Midbrain (tissue), 1 donor: ENCODE measurements at regions not wholly inside any gene's neighbourhood (a gene's known extent, or its start where the extent isn't known, plus 50 kb on each side); places are given as distances from the start of the nearest gene placed in this dataset.
"Not testable (repeated sequence)": the region's sequence is repeated elsewhere in the genome, so short reads cannot be mapped to it uniquely, and the experiment has no call there.

Experiments
- DNase-seq: peaks from one replicate; lab custom pipeline; 2025; lab: John Stamatoyannopoulos, UW

DNA sequence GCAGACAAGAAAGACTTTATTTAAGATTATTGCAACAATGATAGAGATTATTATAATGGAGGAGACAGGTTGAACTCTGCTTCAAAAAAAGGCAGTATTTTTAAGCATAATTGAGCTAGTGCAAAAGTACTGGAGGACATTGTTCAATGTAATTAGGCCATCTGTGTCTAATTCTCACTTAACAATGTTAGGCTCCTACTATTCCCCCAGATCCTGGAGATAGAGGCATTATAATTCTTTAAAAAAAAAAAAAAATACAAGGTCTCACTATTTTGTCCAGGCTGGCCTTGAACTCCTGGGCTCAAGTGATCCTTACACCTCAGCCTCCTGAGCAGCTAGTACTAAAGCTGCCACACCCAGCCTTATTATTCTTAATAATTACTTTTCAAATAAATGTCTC lies 193.4 kb upstream of the NUDT12 start:
- DNase-seq: no peak

DNA sequence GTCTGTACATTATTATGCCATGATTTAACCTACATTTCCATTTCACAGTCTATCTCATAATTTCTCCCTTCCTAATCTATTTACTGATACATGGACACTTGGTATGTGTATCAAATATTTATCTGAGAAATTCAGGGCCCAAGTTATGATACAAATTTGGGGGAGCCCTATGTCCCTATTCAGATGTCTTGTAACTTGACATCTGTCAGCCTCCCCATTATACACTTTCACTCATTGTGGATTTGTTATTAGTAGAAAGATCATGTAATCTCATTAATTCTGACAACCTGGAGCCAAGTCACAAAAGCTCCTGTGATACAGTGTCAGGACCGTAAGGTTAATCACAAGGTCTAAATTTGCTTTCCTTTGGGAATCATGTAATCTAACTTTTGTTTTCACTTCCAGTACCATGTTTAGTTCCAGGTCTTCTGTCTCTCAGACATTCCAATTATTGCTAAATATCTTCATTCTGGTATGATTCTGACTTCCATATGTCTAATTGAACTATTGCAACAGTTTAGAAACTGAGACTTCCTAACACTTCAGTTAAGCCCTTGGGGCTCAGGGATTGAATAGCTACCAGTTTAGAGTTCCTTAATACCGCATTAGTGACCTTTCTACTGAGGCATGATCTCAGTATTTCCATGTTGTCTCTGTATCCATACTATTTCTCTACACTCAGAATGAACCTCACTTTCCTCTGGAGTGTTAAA lies 182.9 kb upstream of the NUDT12 start:
- DNase-seq: no peak

DNA sequence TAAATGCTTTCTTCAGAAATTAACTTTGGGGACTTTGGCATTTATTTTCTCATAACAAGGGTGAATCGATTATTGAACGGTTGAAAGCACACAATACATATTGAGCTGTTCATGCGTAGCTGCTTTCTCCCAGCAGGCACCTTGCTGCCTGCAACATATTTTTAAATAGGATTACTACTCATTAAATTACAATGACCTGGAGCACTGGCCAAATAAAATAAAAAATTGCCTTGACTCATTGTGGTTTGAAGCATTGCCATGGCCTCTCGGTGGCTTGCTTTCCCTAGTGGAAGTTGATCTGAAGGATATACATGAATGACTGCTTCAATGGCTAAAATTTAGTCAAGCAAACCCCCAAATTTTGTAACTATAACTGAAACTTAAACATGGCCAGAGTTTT lies 181.6 kb upstream of the NUDT12 start:
- no peak for DNase-seq

DNA sequence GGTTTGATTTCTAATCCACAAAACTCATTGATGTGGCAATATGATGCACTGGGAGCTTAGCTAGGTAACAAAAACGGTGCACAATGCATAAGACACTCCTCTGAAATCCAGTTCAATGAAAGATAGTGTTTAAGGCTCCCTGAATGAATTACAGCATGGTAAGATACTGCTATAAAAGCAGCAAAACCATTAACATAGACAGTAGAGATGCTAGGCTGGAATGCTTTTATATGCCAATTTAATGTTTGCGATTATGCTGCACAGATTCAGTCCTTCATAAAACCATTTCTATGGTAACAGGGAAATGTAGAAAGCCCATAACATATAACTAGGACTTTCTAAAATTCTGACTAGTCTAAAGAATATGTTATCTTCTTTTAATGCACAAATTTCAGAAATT lies 180.8 kb upstream of the NUDT12 start:
- no peak for DNase-seq

DNA sequence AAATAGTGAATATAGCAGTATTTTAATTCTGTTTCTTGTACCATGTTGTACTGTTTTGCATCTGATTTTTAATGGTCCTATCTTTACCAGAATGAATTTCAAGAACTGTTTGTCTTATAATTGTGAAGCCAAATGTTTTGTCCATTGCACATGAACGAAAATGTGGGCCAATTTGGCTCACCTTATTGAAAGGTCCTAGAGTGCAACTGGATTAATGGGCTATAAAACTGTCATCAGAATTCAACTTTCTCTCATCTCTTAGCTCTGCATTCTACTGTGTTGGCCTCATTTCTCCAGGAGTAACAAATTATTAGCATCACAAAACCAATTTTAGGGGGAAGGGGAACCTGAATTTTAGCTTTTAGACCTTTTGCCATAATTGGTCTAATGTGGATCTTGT lies 179.4 kb upstream of the NUDT12 start:
- DNase-seq: no peak

DNA sequence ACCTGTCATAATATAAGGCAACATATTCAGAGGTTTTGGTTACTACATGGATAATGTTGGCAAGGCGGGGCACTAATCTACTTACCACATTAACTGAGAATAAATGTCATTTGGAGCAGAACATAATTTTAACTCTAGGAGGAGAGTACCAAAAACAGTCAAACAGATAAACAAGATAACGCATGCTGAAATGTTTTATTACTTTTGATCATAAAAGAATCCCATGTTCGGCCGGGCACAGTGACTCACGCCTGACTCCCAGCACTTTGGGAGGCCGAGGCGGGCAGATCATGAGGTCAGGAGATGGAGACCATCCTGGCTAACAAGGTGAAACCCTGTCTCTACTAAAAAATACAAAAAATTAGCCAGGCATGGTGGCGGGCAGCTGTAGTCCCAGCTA lies 173.8 kb upstream of the NUDT12 start:
- DNase-seq: not testable (repeated sequence)

DNA sequence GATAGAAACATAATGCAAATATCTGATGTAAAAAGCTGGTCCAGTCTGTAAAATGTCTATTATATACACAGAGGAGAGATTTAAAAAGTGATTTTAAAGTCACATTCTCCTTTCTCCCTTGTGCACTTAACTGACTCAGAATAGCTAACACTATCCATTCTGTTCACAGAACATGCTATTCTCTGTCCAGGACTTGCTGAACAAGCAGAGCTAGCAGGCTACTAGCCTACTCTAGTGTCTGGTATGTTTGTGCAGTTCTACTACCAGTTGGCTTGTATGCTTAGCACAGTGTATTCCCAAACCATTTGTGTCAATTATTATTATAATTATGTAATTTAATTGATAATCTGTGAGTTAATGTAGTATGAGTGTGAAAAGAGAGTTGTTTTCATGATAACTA lies 161.7 kb upstream of the NUDT12 start:
- DNase-seq: no peak

DNA sequence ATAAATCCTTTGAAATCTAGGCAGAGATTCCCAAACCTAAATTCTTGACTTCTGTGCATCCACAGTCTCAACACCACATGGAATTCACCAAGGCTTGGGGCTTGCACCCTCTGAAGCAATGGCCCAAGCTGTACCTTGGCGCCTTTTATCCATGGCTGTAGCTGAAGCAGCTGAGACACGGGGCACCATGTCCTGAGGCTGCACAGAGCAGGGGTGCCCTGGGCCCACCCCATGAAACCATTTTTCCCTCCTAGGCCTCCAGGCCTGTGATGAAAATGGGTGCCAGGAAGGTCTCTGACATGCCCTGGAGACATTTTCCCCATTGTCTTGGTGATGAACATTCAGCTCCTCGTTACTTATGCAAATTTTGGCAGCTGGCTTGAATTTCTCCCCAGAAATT lies 158.6 kb upstream of the NUDT12 start:
- DNase-seq: no peak

DNA sequence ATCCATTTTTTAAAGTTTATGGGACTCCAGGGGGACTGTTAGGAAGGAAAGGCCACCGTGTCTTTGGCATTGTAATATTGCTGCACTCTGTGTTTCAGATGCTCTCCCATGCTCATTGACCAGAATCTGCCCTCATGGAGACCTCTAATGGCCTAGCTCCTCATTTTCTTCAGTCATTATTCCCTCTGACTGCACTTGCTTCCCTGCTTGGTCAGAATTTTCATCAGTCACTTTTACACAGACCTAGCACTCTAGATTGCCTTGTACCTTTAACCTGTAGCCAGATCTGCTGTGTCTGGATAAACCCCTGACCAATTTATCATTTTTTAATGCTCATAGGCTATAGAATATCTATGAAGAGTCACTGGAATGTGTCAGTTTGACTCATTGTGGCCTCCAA lies 155.5 kb upstream of the NUDT12 start:
- no peak for DNase-seq

DNA sequence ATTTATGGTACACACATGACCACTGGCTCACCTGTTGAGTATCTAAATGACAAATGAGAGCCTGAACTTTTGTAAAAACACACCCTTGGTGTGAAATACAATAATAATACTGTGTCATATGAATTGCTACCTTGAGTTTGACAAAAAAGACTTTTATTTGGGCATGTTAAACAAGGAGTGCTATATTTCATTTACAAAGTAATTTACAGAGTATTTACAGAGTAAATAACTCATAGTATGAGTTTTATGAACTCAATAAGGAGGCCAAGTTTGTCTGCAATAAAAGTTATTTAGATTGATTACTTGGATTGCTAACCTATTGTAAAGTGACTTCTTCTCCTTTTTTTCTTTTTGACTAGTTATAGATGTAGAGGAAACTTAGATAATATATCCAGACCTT lies 146.0 kb upstream of the NUDT12 start:
- no peak for DNase-seq

DNA sequence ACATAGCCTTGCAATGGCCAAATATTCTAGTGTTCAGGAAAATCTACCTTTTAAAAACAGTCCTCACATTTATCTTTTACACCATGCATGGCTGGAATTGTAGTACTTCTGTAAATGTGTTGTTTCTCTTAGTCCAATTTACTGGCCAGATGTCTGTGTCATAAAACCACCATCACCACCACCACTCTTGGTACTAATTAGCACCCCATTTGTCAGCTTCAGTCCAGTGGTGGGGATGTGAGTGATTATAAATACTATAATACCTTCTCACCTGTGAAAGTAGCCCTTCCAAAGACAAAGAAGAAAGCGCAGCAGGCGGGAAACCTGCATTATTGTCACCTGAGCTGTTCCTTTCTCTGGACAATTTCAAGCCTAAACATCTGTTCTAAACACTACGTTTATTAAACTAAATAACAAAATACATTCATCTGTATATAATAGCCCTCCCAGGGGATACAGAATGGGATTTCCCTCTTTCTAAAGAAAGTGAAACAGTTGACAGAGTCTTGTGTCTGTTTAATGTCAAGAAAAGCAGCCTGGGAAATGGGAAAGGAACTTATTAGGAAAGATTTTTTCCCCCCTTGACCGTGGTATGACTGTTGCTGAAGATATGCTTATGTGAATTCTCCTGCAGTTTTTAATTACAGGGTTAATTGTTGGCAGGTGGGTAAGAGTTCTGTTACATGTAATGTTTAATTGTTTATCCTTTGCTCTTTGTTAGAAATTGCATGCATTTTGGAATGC lies 144.5 kb upstream of the NUDT12 start:
- no peak for DNase-seq

DNA sequence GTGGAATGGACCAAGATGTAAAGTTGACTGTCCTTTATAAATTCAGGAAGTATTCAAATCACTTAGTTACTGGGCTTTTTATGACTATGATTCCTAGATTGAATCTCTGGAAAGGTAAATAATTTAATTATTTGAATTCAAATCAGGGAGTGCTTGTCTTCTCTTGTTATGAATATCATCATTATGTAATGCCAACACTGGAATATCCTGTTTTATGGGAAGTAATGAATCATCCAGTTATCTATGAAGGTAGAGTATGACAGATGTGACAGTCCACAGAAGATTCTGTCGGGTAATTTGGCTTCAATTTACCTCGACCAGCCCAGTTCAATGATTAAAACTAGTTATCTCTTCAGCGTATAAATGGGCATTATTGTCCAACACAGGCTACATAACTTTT lies 141.0 kb upstream of the NUDT12 start:
- DNase-seq: no peak

DNA sequence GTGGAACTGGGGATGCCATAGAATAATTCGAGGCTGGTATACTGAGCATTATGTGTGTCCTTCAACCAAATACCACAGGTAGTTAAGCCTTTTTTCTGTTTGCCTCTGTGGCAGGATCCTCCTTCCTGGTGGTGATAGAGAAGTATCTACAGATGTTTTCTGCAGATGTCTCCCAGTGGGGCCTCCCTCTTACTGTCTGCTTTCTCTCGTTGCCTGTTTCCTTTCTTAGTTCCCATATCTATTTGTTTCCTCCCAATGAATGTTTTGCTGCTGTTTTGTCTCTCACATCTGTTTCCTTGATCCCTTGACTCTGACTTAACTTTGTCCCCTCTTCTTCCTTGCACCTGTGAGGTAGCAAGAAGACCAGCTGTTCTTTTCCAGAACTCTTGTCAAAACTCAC lies 130.9 kb upstream of the NUDT12 start:
- DNase-seq: no peak

DNA sequence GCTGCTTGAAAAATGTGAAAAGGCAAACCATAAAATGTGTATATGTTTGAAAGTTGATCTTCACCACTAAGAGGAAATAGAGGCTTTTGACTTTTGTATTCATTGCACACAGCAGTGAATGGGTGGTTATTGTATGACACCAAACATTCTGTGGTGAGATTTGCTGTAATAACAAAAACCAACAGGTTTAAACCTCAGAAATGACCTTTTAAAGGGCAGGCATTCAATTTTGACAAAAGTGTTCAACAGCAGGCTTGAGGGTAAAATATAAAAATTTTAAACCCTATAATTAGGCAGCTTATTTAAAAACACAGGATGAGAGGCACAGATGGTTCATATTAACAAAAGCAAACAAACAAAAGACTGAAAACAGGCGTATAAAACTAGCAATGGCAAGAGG lies 128.1 kb upstream of the NUDT12 start:
- DNase-seq: no peak

DNA sequence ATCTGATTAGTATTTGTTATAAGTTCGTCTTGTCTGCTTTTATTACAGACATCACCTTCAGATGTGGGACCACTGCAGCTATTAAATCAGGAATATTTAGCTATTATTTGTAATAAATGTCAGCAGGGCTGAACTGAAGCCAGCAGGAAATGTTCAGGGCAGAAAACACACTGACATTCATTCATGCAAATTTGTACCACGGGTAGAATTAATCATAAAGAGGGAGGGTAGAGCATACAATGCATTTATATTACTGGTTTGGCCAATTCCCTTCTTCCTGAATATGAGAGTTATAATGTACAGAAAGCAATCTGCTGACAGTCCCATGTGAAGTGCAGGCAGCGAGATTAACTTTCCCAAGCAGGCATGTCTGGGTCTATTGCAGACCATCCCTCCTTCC lies 117.3 kb upstream of the NUDT12 start:
- DNase-seq: no peak

DNA sequence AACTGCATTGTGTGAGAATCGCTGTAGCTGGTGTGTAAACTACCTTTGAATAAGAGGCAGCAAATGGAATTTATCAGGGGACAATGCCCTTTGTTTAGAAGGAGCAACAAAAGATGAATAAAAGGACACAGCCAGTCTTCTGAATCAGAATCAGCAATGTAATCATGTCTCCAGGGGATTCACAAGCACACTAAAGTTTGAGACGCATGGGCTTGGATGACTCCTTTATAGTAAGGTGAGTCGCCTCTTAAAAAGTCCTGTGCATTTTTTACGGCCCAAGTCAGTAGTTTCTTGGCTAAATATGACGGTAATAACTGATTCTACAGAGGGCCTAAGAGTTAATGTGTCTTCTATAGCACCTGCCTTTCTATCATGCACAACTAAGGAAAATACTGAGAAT lies 113.6 kb upstream of the NUDT12 start:
- not testable (repeated sequence) for DNase-seq

DNA sequence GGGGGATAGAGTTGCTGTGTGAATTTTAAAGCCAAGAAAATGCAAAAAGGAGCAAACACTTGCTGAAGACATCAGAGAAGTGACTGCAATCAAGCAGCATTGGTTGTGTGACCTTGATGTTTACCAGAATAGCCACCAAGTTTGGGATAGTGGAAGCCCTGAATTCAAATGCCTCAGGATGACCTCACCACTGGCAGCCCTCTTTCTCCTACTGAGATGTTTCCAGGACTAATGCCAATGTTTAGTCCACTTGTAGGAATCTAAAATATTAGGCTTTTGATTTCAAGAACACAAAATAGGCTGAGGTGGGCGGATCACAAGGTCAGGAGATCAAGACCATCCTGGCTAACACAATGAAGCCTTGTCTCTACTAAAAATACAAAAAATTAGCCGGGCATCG lies 112.2 kb upstream of the NUDT12 start:
- no peak for DNase-seq

DNA sequence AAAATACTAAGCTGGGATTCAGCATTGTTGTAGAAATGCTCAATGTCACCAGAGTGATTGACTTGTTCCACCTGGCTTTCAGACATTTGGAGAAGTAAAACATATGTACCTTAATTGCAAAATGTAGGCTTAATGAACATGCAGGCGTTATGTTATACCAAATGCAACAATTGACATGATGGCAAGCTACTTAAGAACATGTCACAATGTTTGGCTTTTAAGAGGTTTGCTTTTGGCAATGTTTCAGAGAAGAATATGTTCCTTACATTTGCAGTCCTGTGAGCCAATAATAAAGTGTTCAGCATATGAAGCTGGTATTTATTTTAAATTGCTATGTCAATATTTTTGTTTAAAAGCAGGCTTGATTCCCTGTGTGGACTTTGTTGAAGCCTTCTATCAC lies 111.7 kb upstream of the NUDT12 start:
- DNase-seq: no peak

DNA sequence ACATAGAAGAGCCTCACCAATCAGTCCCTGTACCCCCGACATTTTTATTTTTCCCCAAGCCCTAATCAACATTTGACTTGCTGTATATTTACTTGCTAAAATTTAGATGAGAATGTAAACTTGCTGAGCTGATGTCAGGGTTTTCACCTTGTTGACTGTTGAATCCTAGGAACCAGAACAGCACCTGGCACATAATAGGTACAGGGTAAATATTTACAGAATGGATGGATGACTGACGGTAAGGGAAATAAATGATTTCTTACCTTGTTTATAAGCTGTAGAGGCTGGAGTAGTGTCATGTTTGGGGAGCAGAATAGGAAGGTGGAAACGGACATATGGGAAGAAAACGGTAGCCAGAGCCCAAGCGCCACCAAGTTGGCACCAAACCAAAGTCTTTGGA lies 107.0 kb upstream of the NUDT12 start:
- DNase-seq: no peak

DNA sequence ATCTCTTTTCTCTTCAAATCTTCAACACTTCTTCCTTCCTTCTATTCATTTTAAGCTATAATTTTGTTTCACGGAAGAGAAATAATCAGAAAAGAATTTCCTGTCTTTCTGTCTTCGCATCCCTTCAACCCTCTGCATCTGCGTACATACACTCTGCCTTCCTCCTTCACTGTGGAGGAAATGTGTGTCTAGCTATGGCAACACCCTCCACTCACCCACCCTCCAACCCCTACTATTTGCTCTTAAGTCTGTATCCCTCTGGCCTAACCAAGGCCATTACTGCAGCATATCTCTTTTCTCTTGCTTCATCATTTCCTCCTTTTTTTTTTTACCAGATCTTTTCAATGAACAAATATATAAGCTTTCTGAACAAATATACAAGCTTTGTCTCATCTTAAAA lies 105.7 kb upstream of the NUDT12 start:
- DNase-seq: no peak

DNA sequence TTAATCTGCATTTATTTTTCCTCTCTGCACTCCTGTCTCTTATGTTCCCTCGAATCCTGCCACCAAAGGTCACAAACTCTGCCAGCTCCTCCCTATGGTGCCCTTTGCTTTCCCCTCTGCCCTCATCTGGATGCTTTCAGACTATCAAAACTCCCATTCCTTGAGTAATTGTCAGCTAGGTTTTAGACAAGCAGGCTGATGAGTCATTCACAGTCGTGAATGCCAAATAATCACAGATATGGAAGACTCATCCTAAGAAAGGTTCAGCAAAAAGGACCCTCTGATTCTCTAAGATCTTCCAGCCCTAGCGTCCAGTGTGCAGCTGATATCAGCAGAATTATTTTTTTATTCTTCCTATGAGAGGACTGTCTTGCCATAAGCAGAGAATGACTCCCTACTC lies 104.5 kb upstream of the NUDT12 start:
- no peak for DNase-seq

DNA sequence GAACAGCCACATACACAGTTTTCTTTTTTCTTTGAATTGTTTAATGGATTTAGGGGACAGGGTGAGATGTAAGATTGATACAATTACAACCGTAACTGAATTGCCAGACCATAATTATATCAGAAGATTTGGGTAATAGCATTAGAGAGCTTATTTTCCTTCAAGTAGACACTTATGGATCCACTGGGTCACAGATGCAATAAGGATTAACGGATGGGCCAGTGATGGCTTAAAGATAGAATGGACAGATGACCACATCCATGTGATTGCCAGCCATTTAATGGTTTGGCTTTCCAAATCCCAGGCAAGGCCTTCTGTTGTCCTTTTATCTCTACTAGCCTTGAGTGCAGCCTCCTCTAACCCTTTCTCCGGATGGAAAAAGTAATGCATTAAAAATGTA lies 94.7 kb upstream of the NUDT12 start:
- no peak for DNase-seq

DNA sequence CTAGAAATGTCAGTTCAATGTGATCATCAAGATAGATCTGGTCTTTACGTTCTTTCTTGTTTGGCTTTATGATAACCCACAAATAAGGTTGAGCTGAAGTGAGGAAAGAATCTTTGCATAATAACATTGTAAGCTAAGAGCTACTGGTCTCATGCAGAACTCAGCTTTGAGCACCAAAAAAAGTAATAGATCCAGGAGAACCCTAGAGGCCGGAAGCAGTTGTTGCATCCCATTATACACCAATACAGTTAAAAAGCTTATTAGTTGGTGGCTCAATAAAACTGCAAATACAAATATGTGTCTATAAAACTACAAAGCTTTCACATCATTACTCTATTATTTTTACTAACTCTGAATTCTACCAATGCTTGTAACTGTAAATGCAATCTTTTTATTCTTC lies 85.5 kb upstream of the NUDT12 start:
- no peak for DNase-seq
